ENCODE measurements at regions not wholly inside any gene's neighbourhood (a gene's known extent, or its start where the extent isn't known, plus 50 kb on each side); places are given as distances from the start of the nearest gene placed in this dataset.

DNA sequence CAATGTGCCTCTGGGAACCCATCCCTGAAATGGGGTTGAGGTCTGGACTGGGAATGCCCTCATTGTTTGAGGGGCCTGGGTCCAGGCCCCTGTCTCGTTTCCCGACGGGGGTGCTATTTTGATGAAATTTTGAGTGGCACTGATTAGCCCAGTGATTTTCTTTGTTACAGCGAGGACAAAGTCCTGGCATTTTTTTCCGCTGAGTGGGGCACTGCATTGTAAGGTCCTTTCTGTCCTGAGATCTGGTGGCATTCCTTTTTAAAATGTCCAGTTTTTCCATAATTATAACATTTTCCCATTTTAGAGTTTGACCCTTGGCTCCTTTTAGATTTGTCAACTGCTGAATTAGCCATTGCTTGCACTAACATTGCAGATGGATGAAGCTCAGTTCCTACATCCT, 69.7 kb upstream of the INCENP start:
- TF ChIP-seq, protein P1, sequence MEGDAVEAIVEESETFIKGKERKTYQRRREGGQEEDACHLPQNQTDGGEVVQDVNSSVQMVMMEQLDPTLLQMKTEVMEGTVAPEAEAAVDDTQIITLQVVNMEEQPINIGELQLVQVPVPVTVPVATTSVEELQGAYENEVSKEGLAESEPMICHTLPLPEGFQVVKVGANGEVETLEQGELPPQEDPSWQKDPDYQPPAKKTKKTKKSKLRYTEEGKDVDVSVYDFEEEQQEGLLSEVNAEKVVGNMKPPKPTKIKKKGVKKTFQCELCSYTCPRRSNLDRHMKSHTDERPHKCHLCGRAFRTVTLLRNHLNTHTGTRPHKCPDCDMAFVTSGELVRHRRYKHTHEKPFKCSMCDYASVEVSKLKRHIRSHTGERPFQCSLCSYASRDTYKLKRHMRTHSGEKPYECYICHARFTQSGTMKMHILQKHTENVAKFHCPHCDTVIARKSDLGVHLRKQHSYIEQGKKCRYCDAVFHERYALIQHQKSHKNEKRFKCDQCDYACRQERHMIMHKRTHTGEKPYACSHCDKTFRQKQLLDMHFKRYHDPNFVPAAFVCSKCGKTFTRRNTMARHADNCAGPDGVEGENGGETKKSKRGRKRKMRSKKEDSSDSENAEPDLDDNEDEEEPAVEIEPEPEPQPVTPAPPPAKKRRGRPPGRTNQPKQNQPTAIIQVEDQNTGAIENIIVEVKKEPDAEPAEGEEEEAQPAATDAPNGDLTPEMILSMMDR (IDR thresholded peaks at IDR 0.05) = no peak
- no peak for TF ChIP-seq EZH2 (IDR thresholded peaks at IDR 0.05; ENCODE audit: borderline replicate concordance, insufficient read depth, low read depth, low read length, poor library complexity, severe bottlenecking)

Data from B cell (primary cell).